ENCODE measurements at regions not wholly inside any gene's neighbourhood (a gene's known extent, or its start where the extent isn't known, plus 50 kb on each side); places are given as distances from the start of the nearest gene placed in this dataset.

- no peaks in the 10 kb centered on the region for H3K79me2 ChIP-seq (ENCODE audit: control insufficient read depth, insufficient read depth, low read length)
- CTCF ChIA-PET: interaction anchor here (0.5 kb wide), 1 partner anchor 652 kb away, joined by 4 read pairs; no protein-coding TSS in a partner anchor
- no peaks in the 10 kb centered on the region for H3K36me3 ChIP-seq (ENCODE audit: control insufficient read depth in 2 of 2, insufficient read depth in 2 of 2, low read length in 1 of 2)
- no TSS peak for BruUV-seq (replicated peaks)
- ATAC-seq (no peak), FAIRE-seq (no peak), DNase-seq (ENCODE audit: low read depth, low spot score) (no peak)
- peaks cover 0 to 2% of the 10 kb centered on the region in 2 experiments; a peak in 2 of 4 replicates for H3K27me3 ChIP-seq (replicated peaks in 1 of 2; ENCODE audit: control insufficient read depth in 2 of 2, insufficient read depth in 2 of 2, low read length in 1 of 2)
- no peak overlapping the region for H2AFZ ChIP-seq (ENCODE audit: control insufficient read depth, low read depth, low read length)
- no peak overlapping the region for H3K9ac ChIP-seq (ENCODE audit: control insufficient read depth, insufficient read depth, low read length)
- H3K4me2 ChIP-seq (ENCODE audit: control insufficient read depth, insufficient read depth): no peak overlapping the region
- intact Hi-C loops (cut with micrococcal nuclease; ENCODE audit: unreplicated experiment) (no loop called here), in situ Hi-C loops (cut with MboI) (no loop called here)
- no peak overlapping the region for H3K4me3 ChIP-seq
- H4K20me1 ChIP-seq (ENCODE audit: control insufficient read depth, insufficient read depth): no peaks in the 10 kb centered on the region
- H3K27ac ChIP-seq (ENCODE audit: control insufficient read depth, insufficient read depth): no peak overlapping the region
- WGBS (ENCODE audit: insufficient coverage, insufficient replicate concordance, low lambda C conversion rate, missing lambda C conversion rate): 4% methylated on average over 9 of the region's 9 CpGs
- SMC1A ChIA-PET (ENCODE audit: uncharacterized antibody, unreplicated experiment): no interaction called here
- RAD21 ChIA-PET (ENCODE audit: unreplicated experiment): no interaction called here
- H3K4me1 ChIP-seq (ENCODE audit: control insufficient read depth, insufficient read depth, low read length): no peaks in the 10 kb centered on the region
- POLR2A ChIA-PET: no interaction called here
- H3K9me3 ChIP-seq (replicated peaks; ENCODE audit: control insufficient read depth, insufficient read depth, low read length): no peaks in the 10 kb centered on the region
- TF ChIP-seq NFIC (IDR thresholded peaks at IDR 0.05; ENCODE audit: low read depth, low read length): no peak
- TF ChIP-seq TCF3 (IDR thresholded peaks at IDR 0.05; ENCODE audit: borderline replicate concordance, insufficient read depth, low read depth, low read length): no peak
- TF ChIP-seq ZBED1 (IDR thresholded peaks at IDR 0.05; ENCODE audit: borderline replicate concordance): no peak
- no peak for TF ChIP-seq ZBTB11 (CRISPR knock-in tag; IDR thresholded peaks at IDR 0.05)
- no peak for TF ChIP-seq CBX5 (IDR thresholded peaks at IDR 0.05; ENCODE audit: low read depth)
- TF ChIP-seq RAD21 (IDR thresholded peaks at IDR 0.05; ENCODE audit: insufficient read depth, low read depth, low read length): no peak
- no peak for TF ChIP-seq ZNF687 (IDR thresholded peaks at IDR 0.05)
- no peak for TF ChIP-seq PBX3 (IDR thresholded peaks at IDR 0.05; ENCODE audit: insufficient replicate concordance, low read depth, low read length)
- no peak for TF ChIP-seq KLF5 (IDR thresholded peaks at IDR 0.05; ENCODE audit: partially characterized antibody)
- TF ChIP-seq ELK1 (IDR thresholded peaks at IDR 0.05; ENCODE audit: low read depth, low read length): no peak
- no peak for TF ChIP-seq JUND (IDR thresholded peaks at IDR 0.05; ENCODE audit: low read depth, low read length)
- no peak for TF ChIP-seq JUNB (IDR thresholded peaks at IDR 0.05)
Observed at GRCh38 chr22:44599084-44599483, 101.1 kb upstream of the RTL6 start.
